HG03571 (cell line): ENCODE measurements at regions not wholly inside any gene's neighbourhood (a gene's known extent, or its start where the extent isn't known, plus 50 kb on each side); places are given as distances from the start of the nearest gene placed in this dataset.

ENCODE experiments used
- ATAC-seq: cut with Tn5 transposase; IDR thresholded peaks from one replicate; pipeline ENCODE4 v1.9.1; 2021; ENCODE audit not compliant: unreplicated experiment

DNA sequence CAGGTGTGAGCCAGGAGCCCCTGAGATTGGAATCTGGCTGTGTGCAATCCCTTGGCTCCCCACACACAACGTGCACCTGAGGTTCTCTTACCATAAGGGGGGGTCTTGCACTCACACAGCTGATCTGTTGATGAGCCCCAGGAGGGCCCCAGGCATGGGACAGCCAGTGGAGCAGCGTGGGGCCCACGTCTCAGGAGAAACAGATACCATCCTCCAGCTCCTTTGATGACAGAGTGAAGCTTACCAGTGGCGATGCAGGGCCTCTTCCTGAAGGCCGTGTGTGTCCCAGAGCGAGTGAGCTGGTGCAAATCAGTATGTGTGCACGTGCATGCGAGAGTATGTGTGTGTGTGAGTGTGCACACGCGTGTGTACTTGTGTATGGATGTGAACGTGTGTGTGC lies 287.4 kb downstream of the IRX1 start:
- no peak for ATAC-seq

DNA sequence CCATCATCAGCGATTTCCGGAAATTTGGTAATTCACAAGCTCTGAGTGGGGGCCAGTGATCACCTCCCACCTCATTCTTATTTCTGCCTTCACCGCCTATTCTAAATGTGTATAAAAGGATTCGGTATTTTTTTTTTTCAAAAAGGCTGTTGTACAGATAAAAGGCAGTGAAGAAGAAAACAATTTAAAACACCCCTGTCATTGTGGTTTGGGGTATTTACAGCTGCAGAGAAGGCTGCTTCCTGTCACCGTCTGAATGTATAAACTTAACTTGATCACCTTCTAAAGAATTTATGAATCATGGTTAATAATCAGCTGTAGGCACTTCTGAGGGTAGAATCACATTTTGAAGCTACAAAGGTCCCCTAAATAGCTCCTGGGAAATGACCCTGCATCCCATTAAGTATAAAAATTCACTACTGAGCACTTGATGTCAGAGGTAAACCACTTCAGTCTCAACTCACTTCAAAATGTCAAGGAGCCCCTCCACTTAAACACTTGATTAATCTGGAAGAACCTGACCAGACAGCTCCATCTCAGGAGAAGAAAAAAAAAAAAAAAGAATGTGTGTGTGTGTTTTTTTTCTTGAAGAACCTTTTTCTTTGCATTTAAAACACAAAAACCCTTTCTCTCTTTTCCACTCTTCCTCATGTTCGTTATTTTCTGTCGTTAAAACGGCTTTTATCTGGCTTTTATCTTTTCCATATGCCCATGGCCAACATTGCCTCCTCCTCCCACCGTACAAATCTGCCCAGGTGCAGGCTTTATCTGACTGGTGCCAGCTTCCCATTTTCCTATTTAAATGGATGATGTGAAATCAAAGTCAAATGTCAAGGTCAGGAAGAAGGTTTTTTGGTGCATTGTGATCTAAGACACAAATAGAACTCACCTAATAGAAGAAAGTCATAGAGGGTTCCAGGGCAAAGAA lies 291.2 kb downstream of the IRX1 start:
- no peak for ATAC-seq

GRCh38 chr5:3888310-3888709 lies 292.7 kb downstream of the IRX1 start:
- no peak for ATAC-seq

GRCh38 chr5:3889412-3890142 lies 293.9 kb downstream of the IRX1 start:
- ATAC-seq, result no peak

DNA sequence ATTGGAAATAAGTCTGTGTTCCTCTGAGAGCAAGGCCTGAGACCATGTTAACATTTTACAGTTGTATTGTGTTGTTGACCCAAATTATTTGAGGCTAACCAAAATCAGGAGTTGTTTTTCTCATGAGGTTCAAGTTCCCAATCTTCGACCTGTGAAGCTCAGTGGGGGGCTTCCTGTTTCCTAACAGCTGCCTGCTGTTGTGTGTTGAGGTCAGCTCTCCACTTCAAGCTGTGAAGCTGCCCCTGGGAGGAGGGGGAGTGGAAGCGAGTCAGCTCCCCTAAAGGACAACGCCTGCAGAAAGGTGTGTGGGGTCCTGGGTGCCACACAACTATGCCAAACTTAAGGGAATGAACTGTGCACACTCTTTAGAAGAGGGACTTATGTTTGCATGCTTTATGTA lies 295.5 kb downstream of the IRX1 start:
- no peak for ATAC-seq

GRCh38 chr5:3893527-3893926 lies 297.9 kb downstream of the IRX1 start:
- ATAC-seq, result no peak

GRCh38 chr5:3893975-3894374 lies 298.3 kb downstream of the IRX1 start:
- ATAC-seq, result no peak

GRCh38 chr5:3896098-3896497 lies 300.5 kb downstream of the IRX1 start:
- ATAC-seq, result no peak

DNA sequence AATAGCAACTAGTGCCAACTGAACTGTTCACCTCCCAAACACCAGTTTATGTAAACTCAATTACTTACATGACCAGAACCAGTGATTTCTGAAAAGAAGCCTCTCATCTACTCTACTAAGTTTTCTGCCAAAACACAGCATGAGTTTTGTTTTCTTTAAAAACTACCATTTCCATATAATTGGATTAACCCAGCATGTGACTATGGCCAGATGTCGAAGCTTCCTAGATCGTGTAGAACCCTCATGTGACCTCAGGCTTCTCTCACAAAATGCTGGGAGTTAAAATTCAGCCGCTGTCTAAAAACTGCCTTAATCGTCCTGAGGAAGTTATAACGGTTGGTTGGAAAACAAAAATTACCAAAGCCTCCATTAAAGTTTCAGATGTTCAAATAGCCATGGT lies 303.5 kb downstream of the IRX1 start:
- ATAC-seq, result no peak

DNA sequence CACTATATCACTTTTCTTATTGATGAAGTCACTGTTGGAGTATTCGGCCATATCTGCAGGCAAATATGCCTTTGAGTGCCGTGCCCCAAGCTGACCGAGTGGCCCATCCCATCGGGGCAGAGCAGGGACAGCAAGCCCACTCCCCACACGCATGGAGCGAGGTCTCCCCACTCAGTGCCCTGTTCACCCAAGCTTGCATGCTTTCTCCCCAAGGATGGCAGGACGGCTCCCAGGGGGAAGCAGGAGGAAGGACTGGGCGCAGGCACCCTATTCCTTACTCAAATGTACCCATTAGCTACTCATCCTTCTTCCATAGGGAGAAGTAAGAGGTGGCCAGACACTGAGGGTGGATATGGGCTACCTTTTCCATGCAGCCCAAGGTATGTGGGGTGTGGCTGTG lies 309.0 kb downstream of the IRX1 start:
- ATAC-seq, result no peak

DNA sequence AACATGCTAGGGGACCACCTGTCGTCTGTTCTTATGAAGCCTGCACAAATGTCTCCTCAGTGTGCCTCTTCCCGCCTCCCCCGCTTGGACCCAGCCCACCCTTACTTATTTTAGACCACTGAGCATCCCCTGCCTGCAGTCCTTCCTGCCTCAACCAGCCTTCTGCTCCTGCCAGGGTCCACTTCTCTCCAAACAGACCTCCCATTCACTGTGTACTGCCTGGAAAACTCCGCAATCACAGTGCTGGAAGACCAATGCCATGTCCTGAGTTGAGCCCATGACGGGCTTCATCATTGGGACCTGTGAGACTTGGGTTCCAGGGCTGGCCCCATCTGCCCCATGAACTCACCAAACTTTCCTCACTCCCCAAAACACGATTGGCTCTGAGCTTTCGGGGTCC lies 309.4 kb downstream of the IRX1 start:
- no peak for ATAC-seq

- ATAC-seq, result no peak
These were observed 309.9 kb downstream of the IRX1 start for GRCh38 chr5:3905521-3905920.

GRCh38 chr5:3911111-3911510 lies 315.5 kb downstream of the IRX1 start:
- no peak for ATAC-seq

DNA sequence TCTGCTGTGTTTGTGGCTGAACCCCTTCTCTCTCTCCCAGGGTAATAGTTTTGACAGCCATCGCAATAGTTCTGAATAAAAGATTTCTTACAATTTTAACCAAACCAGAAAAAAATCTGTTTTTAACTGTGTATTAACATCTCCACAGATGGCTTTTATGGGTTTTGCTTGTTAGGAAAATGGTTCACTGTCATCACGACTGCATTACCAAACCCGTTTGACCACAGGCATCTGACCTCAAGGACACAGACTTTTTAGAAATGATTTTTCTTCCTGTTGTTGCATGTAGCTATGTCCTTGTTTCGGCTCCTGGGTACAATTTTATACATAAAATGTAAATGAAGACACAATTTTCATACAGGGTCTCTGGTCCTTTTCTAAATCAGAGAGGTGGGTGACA lies 316.1 kb downstream of the IRX1 start:
- ATAC-seq, result no peak

GRCh38 chr5:3912790-3913189 lies 317.2 kb downstream of the IRX1 start:
- no peak for ATAC-seq

DNA sequence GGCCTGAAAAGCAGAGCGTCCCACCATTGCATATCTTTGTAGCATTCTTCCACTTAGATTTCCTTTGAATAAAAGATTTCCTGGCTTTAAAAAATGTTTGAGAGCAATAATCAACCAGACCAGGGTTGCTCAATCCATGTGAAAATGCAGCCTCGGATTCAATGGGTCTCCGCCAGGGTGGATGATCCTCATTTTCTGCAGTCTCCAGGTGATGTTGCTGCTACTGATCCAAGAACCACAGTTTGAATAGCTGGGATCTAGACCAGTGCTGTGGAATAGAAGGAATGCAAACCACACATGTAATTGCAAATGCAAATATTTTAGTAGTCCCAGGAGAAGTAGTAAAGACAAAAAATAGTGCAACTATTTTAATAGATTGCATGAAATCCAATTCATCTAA lies 317.6 kb downstream of the IRX1 start:
- no peak for ATAC-seq

DNA sequence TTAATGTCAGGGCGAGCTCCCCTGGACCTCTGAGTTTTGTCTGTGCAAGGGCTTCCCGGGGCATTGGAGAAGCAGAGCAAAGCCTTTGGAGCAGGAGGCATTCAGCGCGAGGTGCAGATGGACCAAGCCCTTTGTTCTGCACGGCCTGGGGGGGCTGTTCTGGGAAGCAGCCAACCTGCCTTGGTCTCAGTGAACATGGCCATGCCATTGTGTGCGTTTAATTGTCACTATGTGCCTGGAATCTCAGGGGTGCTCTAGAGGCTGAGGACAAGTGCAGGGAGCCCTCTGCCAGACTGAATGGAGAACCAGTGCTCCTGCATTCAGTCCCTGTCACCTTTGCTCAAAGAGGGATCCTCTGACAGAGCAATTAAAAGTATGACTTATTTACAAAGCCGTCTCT lies 329.4 kb downstream of the IRX1 start:
- ATAC-seq, result no peak

GRCh38 chr5:3925935-3926334 lies 330.3 kb downstream of the IRX1 start:
- ATAC-seq, result no peak

- ATAC-seq, result no peak
These were observed 334.2 kb downstream of the IRX1 start for GRCh38 chr5:3929799-3930198.

DNA sequence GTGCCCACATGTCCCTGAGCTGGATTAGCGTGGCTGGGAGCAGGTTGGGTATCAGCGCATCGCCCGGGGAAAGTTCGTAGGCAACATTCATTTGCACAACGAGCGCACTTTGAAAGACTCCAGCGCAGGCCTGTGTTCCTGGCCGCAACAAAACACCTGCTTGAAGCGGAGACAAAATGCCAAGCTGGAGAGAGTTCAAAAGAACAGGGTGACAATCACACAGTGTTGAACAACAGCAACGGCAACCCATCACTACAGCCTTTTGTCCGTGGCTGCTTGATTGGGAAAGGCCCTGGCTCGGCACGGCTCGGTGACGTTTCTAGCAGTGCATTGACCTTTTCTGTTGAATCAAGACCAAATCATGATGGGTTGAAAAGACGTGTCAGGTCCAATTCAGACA lies 336.3 kb downstream of the IRX1 start:
- ATAC-seq, result no peak

- ATAC-seq, result no peak
These were observed 337.9 kb downstream of the IRX1 start for GRCh38 chr5:3933536-3933935.

- no peak for ATAC-seq
These were observed 338.3 kb downstream of the IRX1 start for GRCh38 chr5:3933966-3934365.
